Stimulated activated effector memory CD8-positive, alpha-beta T cell treated with anti-CD3 and anti-CD28 coated beads, Interleukin-12 subunit alpha, Interleukin-12 subunit beta, amount 100 ng/mL, for 72 hours (primary cell): ENCODE measurements at regions not wholly inside any gene's neighbourhood (a gene's known extent, or its start where the extent isn't known, plus 50 kb on each side); places are given as distances from the start of the nearest gene placed in this dataset.
"Not testable (repeated sequence)": the region's sequence is repeated elsewhere in the genome, so short reads cannot be mapped to it uniquely, and the experiment has no call there.

ENCODE experiments used
- ATAC-seq: fragments of 150-1000 bp; cut with Tn5 transposase; 2 replicates; pipeline ENCODE4 v1.10.0; 2021
- DNase-seq, 2 donors: peaks; one replicate each; pipeline ENCODE4 v3.0.0; 2021 to 2022; ENCODE audit warnings: low spot score in 2 of 2
- H3K27ac Mint-ChIP-seq: one replicate; pipeline ENCODE4 v1.8.0; 2022; ENCODE audit warnings: mild to moderate bottlenecking, mixed read lengths
- H3K36me3 Mint-ChIP-seq: one replicate; pipeline ENCODE4 v1.8.0; 2022; ENCODE audit warnings: mild to moderate bottlenecking, mixed read lengths
- H3K4me1 Mint-ChIP-seq: one replicate; pipeline ENCODE4 v1.8.0; 2022; ENCODE audit warnings: mixed read lengths
- H3K4me3 Mint-ChIP-seq: one replicate; pipeline ENCODE4 v1.8.0; 2022; ENCODE audit warnings: mild to moderate bottlenecking, mixed read lengths
- H3K9me3 Mint-ChIP-seq: one replicate; pipeline ENCODE4 v1.8.0; 2022; ENCODE audit warnings: mixed read lengths

- Mint-ChIP-seq H3K9me3 (peaks cover 3% of the 10 kb centered on the region), H3K36me3 (no peaks in the 10 kb centered on the region), H3K4me3 (no peak overlapping the region), H3K27ac (no peak overlapping the region), H3K4me1 (peaks cover 11% of the 10 kb centered on the region)
- DNase-seq (no peak), ATAC-seq (no peak)
These were observed 197.8 kb downstream of the MEMO1 start for GRCh38 chr2:31813016-31813415.

DNA sequence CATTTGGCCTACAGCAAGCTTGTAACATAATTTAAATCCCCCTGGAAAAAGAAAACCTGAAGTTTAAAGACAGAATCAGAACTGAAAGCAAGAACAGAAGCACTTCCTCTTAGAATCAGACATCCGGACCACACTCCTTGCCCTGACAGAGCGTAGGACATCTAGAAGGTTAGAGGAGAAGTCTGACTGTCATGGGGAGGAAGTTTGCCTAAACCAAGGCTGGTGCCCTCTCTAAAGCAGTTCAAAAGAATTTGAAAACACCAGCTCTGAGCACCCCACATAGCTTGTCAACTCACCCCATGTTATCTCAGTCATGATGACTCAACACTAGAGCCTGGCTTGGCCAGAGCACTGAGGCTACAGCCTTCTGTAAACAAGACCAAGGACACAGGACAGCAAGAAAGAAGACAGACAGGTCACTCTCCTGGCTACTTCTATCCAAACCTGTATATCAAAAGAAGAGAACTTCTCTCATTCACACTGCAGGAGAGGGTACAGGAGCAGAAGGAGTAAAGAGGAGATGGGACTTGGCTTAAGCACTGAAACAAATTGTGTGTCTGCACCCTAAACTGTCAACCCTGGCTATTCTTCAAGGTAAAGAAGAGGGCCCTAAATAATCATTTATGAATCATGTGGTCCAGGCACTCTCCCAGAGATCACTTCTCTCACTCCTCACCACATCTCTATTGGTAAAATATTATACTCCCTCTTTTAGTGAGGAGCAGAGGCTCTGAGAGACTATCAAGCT, 198.6 kb downstream of the MEMO1 start:
- Mint-ChIP-seq H3K9me3 (no peaks in the 10 kb centered on the region), H3K36me3 (no peaks in the 10 kb centered on the region), H3K27ac (peak overlapping the region; percentile 56), H3K4me1 (peaks cover 11% of the 10 kb centered on the region), H3K4me3 (peak overlapping the region; percentile 21)
- DNase-seq (peak in 1 of 2 donors; percentile 50), ATAC-seq (peak; percentile 88)

- Mint-ChIP-seq H3K9me3 (no peaks in the 10 kb centered on the region), H3K36me3 (no peaks in the 10 kb centered on the region), H3K4me1 (peaks cover 11% of the 10 kb centered on the region), H3K27ac (peak overlapping the region; percentile 56), H3K4me3 (peak overlapping the region; percentile 21)
- ATAC-seq: no peak
- no peak for DNase-seq
These were observed 199.3 kb downstream of the MEMO1 start for GRCh38 chr2:31811482-31811881.

DNA sequence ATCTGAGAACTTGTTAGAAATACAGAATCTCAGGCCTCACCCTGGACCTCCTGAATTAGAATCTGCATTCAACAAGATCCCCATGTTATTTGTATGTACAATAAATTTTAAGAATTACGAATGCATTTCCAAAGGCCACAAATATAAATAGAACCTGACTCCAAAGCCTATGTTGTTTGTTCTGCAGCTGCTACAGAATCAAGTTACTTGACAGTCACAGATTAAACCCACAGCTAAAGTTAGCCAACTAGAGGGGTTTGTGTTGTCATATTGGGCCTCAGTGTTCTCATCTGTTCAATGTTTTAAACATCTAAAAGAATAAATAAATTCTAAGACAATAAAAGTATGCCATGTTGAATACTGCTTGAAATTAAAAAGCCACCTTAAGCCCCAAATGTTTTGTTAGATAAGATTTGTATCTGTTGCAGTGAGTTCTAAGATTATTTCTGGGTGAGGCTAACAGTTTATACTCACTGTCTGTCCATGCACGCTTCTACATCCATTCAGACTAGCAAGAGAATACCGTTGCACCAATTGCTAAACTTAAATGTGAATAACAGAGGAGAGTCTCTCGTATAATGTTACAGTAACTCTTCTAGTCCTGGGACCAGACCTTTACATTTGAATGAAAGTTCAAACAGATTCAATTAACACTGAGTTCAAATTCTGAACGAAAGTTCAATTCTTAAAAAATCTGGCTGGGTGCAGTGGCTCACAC, 200.4 kb downstream of the MEMO1 start:
- peaks cover 11% of the 10 kb centered on the region for H3K4me1 Mint-ChIP-seq
- H3K36me3 Mint-ChIP-seq: no peaks in the 10 kb centered on the region
- H3K9me3 Mint-ChIP-seq: no peaks in the 10 kb centered on the region
- DNase-seq: no peak
- no peak overlapping the region for H3K4me3 Mint-ChIP-seq
- H3K27ac Mint-ChIP-seq: no peak overlapping the region
- no peak for ATAC-seq

- Mint-ChIP-seq H3K36me3 (no peaks in the 10 kb centered on the region), H3K4me3 (no peak overlapping the region), H3K27ac (no peak overlapping the region), H3K4me1 (no peaks in the 10 kb centered on the region), H3K9me3 (peaks cover 3% of the 10 kb centered on the region)
- no peak for ATAC-seq
- no peak for DNase-seq
These were observed 205.1 kb downstream of the MEMO1 start for GRCh38 chr2:31805688-31806087.

DNA sequence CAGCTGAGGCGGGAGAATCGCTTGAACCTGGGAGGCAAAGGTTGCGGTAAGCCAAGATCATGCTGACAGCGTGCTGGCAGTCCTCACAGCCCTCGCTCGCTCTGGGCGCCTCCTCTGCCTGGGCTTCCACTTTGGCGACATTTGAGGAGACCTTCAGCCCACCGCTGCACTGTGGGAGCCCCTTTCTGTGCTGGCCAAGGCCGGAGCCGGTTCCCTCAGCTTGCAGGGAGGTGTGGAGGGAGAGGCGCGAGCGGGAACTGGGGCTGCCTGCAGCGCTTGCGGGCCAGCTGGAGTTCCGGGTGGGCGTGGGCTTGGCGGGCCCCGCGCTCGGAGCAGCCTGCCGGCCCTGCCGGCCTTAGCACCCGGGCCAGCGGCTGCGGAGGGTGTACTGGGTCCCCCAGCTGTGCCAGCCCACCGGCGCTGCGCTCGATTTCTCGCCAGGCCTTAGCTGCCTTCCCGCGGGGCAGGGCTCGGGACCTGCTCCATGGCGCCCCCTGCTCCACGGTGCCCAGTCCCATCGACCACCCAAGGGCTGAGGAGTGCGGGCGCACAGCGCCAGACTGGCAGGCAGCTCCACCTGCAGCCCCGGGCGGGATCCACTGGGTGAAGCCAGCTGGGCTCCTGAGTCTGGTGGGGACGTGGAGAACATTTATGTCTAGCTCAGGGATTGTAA, 207.2 kb downstream of the MEMO1 start:
- not testable (repeated sequence) for H3K36me3 Mint-ChIP-seq, H3K27ac Mint-ChIP-seq, ATAC-seq, H3K9me3 Mint-ChIP-seq, H3K4me3 Mint-ChIP-seq, H3K4me1 Mint-ChIP-seq, DNase-seq

DNA sequence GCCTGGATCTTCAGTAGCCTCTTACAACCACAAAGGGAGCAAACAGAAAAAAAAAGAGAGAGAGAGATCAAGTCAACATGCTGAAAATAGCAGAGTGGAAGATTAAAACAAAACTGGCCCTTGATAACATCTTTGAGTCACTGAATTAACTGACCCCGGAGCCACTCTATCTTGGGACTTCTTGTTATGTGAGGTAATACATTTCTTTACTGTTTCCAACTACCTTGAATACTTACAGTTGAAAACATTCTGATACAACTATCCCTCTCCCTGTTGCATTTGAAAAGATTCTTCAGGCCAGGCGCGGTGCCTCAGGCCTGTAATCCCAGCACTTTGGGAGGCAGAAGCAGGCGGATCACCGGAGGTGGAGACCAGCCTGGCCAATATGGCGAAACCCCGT, 208.1 kb downstream of the MEMO1 start:
- H3K4me1 Mint-ChIP-seq: no peaks in the 10 kb centered on the region
- ATAC-seq (no peak), DNase-seq (no peak)
- H3K36me3 Mint-ChIP-seq: no peaks in the 10 kb centered on the region
- peaks cover 7% of the 10 kb centered on the region for H3K9me3 Mint-ChIP-seq
- no peak overlapping the region for H3K4me3 Mint-ChIP-seq
- no peak overlapping the region for H3K27ac Mint-ChIP-seq

DNA sequence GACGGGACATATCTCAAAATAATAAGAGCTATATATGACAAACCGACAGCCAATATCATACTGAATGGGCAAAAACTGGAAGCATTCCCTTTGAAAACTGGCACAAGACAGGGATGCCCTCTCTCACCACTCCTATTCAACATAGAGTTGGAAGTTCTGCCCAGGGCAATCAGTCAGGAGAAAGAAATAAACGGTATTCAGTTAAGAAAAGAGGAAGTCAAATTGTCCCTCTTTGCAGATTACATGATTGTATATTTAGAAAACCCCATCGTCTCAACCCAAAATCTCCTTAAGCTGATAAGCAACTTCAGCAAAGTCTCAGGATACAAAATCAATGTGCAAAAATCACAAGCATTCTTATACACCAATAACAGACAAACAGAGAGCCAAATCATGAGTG, 211.5 kb downstream of the MEMO1 start:
- not testable (repeated sequence) for DNase-seq, H3K4me1 Mint-ChIP-seq, H3K4me3 Mint-ChIP-seq

GRCh38 chr2:31788273-31788672, 207.5 kb upstream of the SRD5A2 start:
- no peak overlapping the region for H3K4me3 Mint-ChIP-seq
- no peaks in the 10 kb centered on the region for H3K4me1 Mint-ChIP-seq

More for the DNA sequence above, 211.5 kb downstream of the MEMO1 start:
- H3K36me3 Mint-ChIP-seq, H3K27ac Mint-ChIP-seq, ATAC-seq, H3K9me3 Mint-ChIP-seq: not testable (repeated sequence)

DNA sequence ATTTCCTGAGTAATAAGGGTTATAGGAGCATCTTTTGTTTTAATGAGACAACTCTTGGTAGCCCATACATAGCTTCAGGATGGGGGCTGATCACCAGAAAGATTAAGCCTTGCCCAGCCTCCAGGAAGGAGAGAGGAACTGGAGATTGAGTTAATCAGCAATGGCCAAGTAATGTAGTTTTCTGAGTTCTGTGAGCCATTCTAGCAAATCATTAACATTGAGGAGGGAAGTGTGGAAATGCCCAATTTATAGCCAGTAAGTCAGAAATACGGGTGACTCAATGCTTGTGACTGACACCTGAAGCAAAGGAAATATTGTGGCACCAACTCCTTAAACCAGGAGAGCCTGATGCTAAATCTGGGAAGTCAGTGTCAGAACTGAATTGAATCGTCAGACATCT, 205.1 kb upstream of the SRD5A2 start:
- H3K9me3 Mint-ChIP-seq: peaks cover 5% of the 10 kb centered on the region
- no peak for ATAC-seq
- no peak overlapping the region for H3K27ac Mint-ChIP-seq
- no peak for DNase-seq
- H3K36me3 Mint-ChIP-seq: peaks cover 6% of the 10 kb centered on the region
- no peaks in the 10 kb centered on the region for H3K4me1 Mint-ChIP-seq
- no peak overlapping the region for H3K4me3 Mint-ChIP-seq

More at GRCh38 chr2:31788273-31788672, 207.5 kb upstream of the SRD5A2 start:
- no peaks in the 10 kb centered on the region for H3K9me3 Mint-ChIP-seq
- DNase-seq (no peak), ATAC-seq (no peak)
- no peak overlapping the region for H3K27ac Mint-ChIP-seq
- no peaks in the 10 kb centered on the region for H3K36me3 Mint-ChIP-seq

GRCh38 chr2:31784868-31785267, 204.1 kb upstream of the SRD5A2 start:
- no peak overlapping the region for H3K4me3 Mint-ChIP-seq
- peaks cover 6% of the 10 kb centered on the region for H3K36me3 Mint-ChIP-seq
- H3K27ac Mint-ChIP-seq: no peak overlapping the region
- no peak for DNase-seq
- ATAC-seq: no peak
- peaks cover 12% of the 10 kb centered on the region for H3K9me3 Mint-ChIP-seq
- no peaks in the 10 kb centered on the region for H3K4me1 Mint-ChIP-seq

- H3K4me1 Mint-ChIP-seq, H3K27ac Mint-ChIP-seq, H3K4me3 Mint-ChIP-seq, ATAC-seq, DNase-seq, H3K36me3 Mint-ChIP-seq: not testable (repeated sequence)
- peaks cover 12% of the 10 kb centered on the region for H3K9me3 Mint-ChIP-seq
These were observed 202.8 kb upstream of the SRD5A2 start for GRCh38 chr2:31783446-31784091.

DNA sequence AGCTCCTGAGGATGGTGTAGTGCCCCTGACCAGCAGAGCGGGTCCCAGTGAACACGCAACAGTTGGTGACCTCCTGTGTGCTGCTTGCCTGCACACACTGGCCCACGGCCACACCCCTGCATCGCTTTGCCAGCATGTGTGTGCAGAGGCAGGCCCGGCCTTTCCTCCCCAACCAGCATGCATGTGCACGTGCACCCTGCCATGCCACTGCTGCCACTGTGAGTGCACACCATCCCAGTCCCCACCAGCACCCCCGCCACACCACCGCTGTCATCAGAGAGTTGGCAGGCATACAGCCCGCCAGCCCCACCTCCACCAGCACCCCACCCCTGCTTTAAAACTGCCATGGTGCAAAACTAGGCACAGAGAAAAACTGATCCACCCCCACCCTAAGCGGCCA, 197.4 kb upstream of the SRD5A2 start:
- no peaks in the 10 kb centered on the region for H3K4me1 Mint-ChIP-seq
- H3K4me3 Mint-ChIP-seq: no peak overlapping the region
- DNase-seq: no peak
- peaks cover 6% of the 10 kb centered on the region for H3K36me3 Mint-ChIP-seq
- H3K9me3 Mint-ChIP-seq: peaks cover 12% of the 10 kb centered on the region
- no peak overlapping the region for H3K27ac Mint-ChIP-seq
- ATAC-seq: peak; percentile 8

DNA sequence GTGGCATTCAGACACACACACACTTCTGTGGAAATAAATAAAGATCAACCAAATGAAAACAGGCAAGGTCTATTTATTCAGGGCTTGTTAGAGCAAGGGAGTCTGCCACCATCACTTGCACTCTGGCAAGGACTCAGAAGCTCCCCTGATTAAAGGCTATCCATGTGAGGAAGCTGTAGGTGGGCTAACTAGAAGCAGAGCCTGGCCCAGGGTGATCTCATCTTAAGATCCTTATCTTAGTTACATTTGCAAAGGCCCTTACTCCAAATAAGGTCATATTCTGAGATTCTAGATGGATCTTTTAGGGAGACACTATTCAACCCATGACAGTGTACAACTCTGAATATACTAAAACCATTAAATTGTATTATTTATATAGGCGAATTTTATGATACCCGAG, 190.0 kb upstream of the SRD5A2 start:
- ATAC-seq (no peak), DNase-seq (no peak)
- Mint-ChIP-seq H3K4me1 (no peaks in the 10 kb centered on the region), H3K36me3 (no peaks in the 10 kb centered on the region), H3K27ac (no peak overlapping the region), H3K4me3 (no peak overlapping the region), H3K9me3 (no peaks in the 10 kb centered on the region)
